SKM-1 treated with dmso at 0.1 percent for 144 hours (cell line): ENCODE measurements at regions not wholly inside any gene's neighbourhood (a gene's known extent, or its start where the extent isn't known, plus 50 kb on each side); places are given as distances from the start of the nearest gene placed in this dataset.
"Not testable (repeated sequence)": the region's sequence is repeated elsewhere in the genome, so short reads cannot be mapped to it uniquely, and the experiment has no call there.

Experiments used
- DNase-seq: peaks from one replicate; lab custom pipeline; 2025; ENCODE audit not compliant: unreplicated experiment; lab: John Stamatoyannopoulos, UW

GRCh38 chr9:30967476-30967875 is 1417.0 kb upstream of the ACO1 start:
- no peak for DNase-seq

DNA sequence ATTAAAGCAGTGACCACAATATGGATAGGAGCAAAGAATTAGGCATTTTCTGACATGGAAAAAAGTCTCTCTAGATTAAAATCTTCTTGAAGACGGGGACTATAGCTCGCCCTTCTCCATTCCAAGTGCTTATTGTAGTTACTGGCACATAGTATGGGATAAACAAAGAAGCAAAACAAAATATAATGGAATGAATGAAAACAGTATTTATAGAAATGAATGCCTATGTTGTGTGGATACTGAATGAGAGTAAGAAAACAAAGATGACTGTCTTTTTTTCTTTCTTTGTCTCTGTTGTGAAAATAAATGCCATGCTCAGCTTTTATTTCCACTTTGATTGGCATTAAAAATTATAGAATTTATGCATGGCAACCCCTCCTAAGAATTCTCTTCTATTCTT is 1414.3 kb upstream of the ACO1 start:
- no peak for DNase-seq

DNA sequence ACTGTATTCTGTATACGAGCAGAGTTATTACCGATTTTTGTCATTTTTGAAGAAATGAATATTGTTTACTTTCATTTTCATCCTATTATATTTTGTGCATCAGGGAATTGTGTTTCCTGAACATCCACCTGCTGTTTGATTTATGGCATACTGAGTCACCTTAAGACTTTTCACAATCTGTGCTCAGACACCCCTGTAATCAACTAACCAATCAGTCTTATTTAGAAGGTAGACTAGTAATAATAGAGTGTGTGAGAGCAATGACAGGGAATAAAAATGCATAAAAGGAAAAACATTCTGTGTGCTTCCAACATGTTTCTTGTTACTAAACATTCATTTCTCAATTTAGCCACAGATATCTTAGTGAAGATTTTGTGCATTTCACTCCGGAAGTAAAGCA is 1413.6 kb upstream of the ACO1 start:
- DNase-seq = no peak

DNA sequence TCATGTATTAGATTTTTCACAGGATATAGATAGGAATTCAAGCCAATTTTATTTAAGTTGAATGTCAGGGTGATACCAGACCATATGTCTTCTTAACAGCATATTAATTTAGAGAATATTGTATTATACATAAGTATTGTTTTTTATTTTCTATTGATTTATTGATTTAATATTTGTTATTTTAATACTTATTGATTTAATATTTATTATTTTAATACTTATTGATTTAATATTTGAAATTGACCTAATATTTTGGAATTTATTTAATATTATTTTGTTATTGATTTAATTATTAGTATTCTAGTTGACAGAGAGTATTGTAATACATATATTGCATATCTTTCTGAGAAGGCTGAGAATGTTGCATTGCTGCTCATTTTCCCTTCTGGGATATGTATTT is 1411.8 kb upstream of the ACO1 start:
- DNase-seq = no peak

DNA sequence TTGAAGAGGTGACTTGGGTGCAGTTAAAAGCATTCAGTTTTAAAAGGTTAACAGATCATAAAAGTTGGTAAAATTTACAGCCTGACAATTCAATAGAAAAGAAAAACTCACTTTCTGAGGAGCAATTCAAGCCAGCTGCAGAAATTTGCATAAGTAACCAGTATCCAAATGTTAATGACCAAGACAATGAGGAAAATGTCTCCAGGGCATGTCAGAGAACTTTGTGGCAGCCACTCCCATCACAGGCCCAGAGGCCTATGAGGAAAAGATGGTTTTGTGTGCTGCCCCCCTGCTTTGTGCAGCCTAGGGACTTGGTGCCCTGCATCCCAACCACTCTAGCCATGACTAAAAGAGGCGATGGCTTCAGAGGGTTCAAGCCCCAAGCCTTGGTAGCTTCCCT is 1406.5 kb upstream of the ACO1 start:
- no peak for DNase-seq

- DNase-seq = no peak
Measured at GRCh38 chr9:30982301-30982700, 1402.1 kb upstream of the ACO1 start.

DNA sequence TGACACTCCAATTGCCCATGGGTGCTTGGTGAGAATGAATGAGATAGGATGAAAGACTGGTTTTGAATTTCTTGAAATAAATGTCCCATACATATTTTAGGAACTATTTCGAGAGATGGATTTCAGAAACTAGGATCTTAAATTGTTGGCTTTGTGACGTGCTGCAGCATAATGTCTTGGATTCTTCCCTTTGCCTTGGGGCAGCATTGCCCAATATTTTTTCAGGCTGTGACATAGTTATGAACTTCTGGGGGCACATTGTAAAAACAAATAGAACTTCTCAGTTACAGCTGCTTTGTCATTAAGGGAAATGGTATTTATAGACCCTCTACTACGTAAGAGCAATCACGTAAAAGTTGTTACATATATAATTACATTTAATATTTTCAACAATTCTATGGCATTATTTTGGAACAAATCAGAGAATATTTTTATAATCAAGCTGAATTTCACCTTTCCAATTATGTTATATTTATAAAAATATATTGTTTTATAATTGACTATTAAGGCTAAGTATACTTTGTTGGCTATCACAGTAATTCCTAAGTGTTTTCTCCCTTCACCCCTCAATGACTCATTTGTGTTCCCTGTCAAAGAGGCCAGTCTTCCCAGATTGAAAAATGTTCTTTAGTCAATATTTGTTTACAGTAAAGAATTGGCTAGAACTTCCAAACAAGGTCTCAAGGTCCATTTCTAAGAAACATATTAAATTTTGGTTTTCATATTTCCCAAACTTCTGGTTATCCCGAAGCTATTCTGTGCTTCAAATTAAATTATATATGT is 1388.3 kb upstream of the ACO1 start:
- no peak for DNase-seq

DNA sequence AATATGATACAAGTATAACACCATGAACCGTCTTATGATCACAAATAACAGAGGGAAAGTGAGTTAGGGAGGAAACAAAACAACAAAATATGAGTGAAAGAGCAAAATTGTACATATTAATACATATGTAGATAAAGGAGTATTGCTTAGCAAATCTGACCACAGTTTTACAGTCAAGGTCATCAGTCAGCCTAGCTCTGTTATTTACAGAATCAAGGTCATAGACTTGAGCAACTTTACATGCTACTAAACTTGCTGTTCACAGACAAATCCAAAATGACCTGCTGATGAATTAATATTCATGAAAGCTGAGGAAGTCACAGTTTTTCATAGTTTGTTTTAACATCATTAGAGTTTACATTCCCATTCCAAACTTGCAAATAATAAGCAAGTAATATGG is 1387.7 kb upstream of the ACO1 start:
- no peak for DNase-seq

GRCh38 chr9:30997291-30997690 is 1387.2 kb upstream of the ACO1 start:
- no peak for DNase-seq

- DNase-seq = no peak
Measured at GRCh38 chr9:31005086-31005665, 1379.3 kb upstream of the ACO1 start.

DNA sequence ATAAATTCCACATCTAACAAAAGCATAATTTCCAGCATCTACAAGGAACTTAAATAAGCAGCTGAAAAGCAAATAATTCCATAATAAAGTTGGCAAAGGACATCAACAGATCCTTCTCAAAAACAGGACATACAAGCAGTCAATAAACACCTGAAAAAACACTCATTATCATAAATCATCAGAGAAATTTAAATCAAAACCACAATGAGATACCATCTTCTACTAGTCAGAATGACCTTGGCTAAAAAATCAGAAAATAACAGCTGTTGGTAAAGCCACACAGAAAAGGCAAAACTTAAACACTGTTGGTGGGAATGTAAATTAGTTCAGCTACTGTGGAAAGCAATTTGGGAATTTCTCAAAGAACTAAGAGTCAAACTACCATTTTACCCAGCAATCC is 1371.1 kb upstream of the ACO1 start:
- no peak for DNase-seq

DNA sequence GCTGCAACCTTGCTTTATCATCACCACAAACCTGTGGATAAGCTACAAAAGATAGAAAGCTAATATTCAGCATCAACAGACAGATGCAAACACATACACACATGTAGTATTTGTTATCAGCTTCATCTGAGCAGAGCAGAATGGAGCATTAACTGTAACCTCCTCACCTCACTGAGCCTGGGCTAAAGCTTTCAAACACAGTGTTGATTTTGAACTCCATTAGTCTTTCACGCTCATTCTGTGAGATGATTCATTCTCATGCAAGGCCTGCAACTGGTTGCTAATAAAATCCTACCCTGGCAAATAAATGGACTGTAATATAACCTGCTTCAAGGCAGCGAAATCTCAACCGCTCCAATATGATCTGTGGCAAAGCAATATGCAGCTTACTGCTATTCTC is 1360.6 kb upstream of the ACO1 start:
- DNase-seq = no peak

GRCh38 chr9:31027678-31028077 is 1356.8 kb upstream of the ACO1 start:
- no peak for DNase-seq

DNA sequence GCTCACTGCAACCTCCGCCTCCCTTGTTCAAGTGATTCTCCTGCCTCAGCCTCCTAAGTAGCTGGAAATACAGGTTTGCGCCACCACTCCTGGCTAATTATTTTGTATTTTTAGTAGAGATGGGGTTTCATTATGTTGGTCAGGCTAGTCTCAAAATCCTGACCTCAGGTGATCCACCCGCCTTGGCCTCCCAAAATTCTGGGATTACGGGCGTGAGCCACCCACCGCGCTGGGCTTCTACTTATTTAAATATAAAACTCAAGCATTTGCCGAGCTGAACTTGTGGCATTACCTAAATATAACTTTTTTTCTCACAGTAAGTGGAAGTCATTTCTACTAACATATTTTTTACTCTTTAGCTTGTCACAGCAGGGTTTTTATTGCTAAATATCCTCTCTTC is 1356.3 kb upstream of the ACO1 start:
- DNase-seq = no peak

DNA sequence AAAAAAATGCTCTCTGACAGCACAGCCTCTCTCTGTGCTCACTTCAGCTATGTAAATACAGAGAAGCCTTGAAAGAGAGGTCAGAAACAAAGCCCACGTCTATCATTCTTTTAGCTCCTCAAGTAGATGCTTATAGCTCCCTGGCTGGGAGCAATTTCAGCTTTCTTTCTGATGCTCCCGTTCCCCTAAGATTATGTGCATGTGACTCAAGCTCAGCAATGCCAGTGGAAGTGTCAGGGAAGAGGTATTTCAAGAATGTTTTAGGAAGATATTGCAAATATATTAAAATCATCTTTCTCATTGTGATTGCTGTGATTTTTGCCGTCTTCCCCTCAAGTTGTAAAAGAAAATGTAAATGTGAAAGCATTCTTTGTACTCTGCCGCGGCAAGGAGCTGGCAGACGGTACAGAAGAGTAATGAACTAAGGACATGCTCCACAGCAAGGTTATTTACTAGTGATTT is 1353.7 kb upstream of the ACO1 start:
- no peak for DNase-seq

DNA sequence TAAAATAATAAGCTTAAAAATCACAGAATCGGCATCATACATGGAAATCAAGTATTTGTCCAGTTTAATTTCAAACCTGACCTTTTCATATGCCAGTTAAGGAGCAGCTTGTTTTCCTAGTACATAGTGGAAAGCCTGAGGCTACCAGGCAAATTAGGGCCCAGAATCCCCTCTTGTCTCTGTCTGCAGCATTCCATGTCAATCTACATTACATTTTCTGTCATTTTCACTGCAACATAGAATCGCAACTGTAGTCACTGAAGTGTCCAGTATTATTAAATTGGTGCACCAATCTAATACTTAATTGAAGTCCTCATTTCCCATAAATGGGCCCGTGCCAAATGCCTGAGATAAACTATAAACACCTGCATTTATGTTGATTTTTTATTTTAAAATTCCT is 1352.2 kb upstream of the ACO1 start:
- DNase-seq = no peak

DNA sequence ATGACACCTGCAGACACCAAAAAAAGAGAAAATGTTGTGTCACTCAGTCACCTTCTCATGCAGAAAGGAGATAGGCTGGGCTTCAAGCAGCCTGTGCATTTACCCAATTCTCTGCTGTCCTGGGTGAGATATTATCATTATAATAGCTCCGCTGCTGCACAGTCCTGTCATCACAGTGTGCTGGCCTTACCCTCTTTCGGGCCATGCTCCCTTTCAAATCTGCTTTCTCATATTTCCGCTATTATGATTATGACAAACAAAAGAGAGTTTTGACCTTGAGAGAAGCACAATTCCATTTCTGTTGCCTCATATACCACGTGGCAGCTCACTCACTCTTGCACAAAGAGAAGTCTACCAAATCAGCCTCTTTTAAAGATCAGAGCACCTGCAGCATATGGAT is 1350.1 kb upstream of the ACO1 start:
- DNase-seq = no peak

GRCh38 chr9:31040564-31040963 is 1343.9 kb upstream of the ACO1 start:
- no peak for DNase-seq

GRCh38 chr9:31045810-31046209 is 1338.6 kb upstream of the ACO1 start:
- DNase-seq = no peak

DNA sequence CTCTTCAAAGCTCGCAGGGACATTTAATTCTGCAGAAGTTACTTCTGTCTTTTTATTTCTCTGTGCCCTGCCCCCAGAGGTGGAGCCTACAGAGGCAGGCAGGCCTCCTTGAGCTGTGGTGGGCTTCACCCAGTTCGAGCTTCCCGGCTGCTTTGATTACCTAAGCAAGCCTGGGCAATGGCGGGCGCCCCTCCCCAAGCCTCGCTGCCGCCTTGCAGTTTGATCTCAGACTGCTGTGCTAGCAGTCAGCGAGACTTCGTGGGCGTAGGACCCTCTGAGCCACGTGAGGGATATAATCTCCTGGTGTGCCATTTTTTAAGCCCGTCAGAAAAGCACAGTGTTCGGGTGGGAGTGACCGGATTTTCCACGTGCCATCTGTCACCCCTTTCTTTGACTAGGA is 1322.9 kb upstream of the ACO1 start:
- DNase-seq = not testable (repeated sequence)

DNA sequence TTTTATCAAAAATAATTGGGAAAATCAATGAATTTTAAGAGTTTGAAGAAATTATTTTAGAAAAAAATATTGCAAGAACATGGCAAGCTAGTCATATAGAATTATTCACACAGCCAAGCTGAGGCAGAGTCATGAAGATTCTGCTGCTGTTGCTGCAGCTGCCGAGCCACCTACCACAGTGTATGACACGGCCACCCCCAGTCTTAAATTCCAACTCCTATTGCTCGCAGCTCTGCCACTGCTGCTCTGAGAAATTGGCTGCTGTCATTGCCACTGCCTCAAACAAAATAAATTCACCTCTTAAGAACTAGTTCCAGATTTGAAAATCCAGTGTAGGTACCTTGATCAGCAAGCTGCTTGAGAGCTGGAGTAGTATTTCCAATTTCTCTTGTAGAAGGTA is 1318.8 kb upstream of the ACO1 start:
- DNase-seq = no peak

- DNase-seq = no peak
Measured at GRCh38 chr9:31067418-31067817, 1317.0 kb upstream of the ACO1 start.
